Activated T-cell treated with anti-CD3 and anti-CD28 coated beads, Interleukin-2, amount 50 U/mL, for 72 hours (primary cell): ENCODE measurements at regions not wholly inside any gene's neighbourhood (a gene's known extent, or its start where the extent isn't known, plus 50 kb on each side); places are given as distances from the start of the nearest gene placed in this dataset.
"Not testable (repeated sequence)": the region's sequence is repeated elsewhere in the genome, so short reads cannot be mapped to it uniquely, and the experiment has no call there.

Experiments used
- ATAC-seq, 2 donors: fragments of 150-1000 bp; cut with Tn5 transposase; replicated peaks in 1 of 2; 2 replicates each; pipeline ENCODE4 v1.10.0; 2021; ENCODE audit warnings: moderate library complexity in 2 of 2, mild to moderate bottlenecking in 1 of 2
- DNase-seq, 2 donors: peaks; one replicate each; pipeline ENCODE4 v3.0.0; 2021 to 2022; ENCODE audit warnings: mixed read lengths in 1 of 2
- H3K27ac Mint-ChIP-seq: one replicate; pipeline ENCODE4 v1.8.0; 2022; ENCODE audit warnings: mild to moderate bottlenecking, moderate library complexity, mixed read lengths
- H3K27me3 Mint-ChIP-seq: one replicate; pipeline ENCODE4 v1.8.0; 2022; ENCODE audit warnings: low read depth, mixed read lengths
- H3K36me3 Mint-ChIP-seq, 2 donors: one replicate each; pipeline ENCODE4 v1.8.0; 2022; ENCODE audit warnings: mixed read lengths in 2 of 2, mild to moderate bottlenecking in 1 of 2; ENCODE audit not compliant: insufficient read depth in 2 of 2
- H3K4me1 Mint-ChIP-seq: one replicate; pipeline ENCODE4 v1.8.0; 2022; ENCODE audit warnings: low read depth, mixed read lengths
- H3K4me3 Mint-ChIP-seq, 2 donors: one replicate each; pipeline ENCODE4 v1.8.0; 2022; ENCODE audit warnings: mild to moderate bottlenecking in 2 of 2, mixed read lengths in 2 of 2, moderate library complexity in 2 of 2
- H3K9me3 Mint-ChIP-seq, 2 donors: one replicate each; pipeline ENCODE4 v1.8.0; 2022; ENCODE audit warnings: mixed read lengths in 2 of 2

DNA sequence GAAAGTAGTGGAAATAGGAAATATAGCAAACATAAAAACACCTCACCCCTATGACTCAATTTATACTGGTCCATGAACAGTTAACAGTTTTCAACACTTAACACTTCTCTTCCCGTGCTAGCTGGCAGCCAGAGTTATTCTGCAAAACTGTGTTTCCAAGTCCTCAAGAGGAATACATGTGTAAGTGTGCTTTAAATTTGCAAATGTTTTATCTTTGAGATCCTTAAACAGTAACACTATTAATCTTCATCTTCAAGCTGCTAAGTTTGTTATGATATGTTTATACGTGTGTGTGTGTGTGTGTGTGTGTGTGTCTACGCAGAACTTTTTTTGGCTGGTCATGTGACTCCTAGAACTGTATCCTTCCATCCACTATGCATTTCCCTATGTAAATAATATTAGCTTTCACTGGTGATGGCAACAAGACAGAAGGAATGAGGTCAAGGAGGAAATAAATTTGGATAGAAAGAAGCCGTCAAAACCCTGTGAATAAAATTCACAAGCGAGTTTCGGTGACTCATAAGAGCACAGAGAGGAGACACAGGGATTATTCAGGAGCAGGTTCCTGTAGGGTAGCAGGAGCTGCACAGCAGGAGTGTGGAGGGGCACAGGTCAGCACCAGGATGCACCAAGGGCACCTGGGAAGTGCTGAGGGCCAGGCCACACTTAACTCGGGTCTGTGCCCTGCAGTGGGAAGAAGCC lies 105.9 kb upstream of the ETV6 start:
- no peaks in the 10 kb centered on the region for H3K27me3 Mint-ChIP-seq
- H3K4me3 Mint-ChIP-seq, result no peak overlapping the region
- DNase-seq (no peak), ATAC-seq (no peak)
- no peaks in the 10 kb centered on the region for H3K36me3 Mint-ChIP-seq
- peaks cover 44% of the 10 kb centered on the region for H3K4me1 Mint-ChIP-seq
- H3K9me3 Mint-ChIP-seq, result no peaks in the 10 kb centered on the region
- no peak overlapping the region for H3K27ac Mint-ChIP-seq

DNA sequence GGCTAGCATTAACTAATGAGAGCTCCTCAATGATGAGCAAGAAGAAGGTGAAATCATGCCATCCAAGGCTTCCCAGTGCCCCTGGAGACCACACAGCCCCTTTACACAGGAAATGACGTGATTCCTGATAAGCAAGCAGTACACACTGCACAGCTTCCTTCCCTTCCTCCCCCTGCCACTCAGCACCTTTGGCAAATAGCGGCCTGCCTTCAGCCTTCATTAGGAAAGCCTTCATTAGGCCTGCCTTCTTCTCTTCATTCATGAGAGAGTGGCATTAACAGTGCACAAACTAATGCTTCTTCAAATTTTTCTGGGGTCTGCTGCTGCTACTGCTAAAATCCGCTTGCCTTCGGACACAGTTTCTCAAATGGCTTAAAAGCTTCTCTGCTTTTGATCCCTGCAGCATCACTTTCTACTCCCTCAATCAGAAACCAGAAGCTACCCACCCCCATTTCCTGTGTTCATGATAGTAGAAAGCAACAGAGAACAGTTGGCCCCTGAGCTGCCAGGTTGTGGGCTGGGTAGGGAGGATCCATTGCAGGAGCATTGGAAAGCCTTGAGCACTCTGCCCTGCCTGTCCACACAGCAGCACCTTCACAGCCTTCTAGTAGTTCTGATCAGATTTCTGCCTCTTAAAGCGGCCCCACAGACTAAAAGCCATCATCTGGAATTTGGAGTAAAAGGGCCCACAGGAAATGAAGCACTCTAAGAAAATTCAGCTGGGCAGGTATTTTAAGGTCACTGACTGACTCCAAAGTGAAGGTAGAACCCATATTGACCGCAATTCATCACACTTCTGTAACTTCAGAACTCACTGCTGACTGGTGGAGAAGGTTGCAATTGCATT lies 103.8 kb upstream of the ETV6 start:
- Mint-ChIP-seq H3K4me1 (peaks cover 41% of the 10 kb centered on the region), H3K9me3 (no peaks in the 10 kb centered on the region), H3K36me3 (no peaks in the 10 kb centered on the region), H3K4me3 (peak overlapping the region; percentile 68 to 77), H3K27me3 (no peaks in the 10 kb centered on the region), H3K27ac (peak overlapping the region; percentile 45)
- DNase-seq, result peak; percentile 38 to 43
- ATAC-seq, result peak; percentile 89 to 90

DNA sequence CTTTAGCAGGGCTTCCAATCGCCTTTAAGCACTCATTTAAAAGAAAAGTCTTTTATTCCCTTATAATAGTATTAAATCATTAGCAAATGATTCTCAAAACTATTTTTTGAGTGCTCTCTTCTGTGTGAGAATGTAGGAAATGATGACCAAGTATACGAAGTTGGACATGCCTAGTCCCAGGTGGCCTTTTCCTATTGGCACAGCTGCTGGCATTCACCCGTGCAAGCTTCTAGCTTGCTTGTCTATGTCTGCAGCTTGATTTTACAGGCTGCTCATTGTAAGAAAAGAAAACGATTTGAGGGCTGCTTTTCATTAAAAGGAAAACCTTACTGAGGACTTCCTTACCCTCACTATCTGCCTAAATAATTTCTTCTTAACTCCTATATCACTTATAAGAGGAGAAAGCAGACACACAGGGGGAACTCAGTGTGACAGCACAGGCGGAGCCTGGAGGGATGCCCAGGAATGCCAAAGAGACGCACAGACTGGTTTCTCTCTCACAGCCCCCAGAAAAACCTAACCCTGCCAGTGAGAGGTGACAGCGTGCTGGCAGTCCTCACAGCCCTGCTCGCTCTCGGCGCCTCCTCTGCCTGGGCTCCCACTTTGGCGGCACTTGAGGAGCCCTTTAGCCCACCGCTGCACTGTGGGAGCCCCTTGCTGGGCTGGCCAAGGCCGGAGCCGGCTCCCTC lies 102.7 kb upstream of the ETV6 start:
- not testable (repeated sequence) for ATAC-seq, H3K9me3 Mint-ChIP-seq, H3K36me3 Mint-ChIP-seq, DNase-seq, H3K27me3 Mint-ChIP-seq, H3K27ac Mint-ChIP-seq
- Mint-ChIP-seq H3K4me3 (peak overlapping the region in 1 of 2 donors; percentile 71), H3K4me1 (peaks cover 37% of the 10 kb centered on the region)

DNA sequence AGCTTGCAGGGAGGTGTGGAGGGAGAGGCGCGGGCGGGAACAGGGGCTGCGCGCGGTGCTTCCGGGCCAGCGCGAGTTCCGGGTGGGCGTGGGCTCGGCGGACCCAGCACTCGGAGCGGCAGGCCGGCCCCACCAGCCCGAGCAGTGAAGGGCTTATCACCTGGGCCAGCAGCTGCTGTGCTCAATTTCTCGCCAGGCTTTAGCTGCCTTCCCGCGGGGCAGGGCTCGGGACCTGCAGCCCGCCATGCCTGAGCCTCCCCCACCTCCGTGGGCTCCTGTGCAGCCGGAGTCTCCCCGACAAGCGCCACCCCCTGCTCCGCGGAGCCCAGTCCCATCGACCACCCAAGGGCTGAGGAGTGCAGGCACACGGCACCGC lies 102.2 kb upstream of the ETV6 start:
- not testable (repeated sequence) for H3K27ac Mint-ChIP-seq, H3K27me3 Mint-ChIP-seq, H3K9me3 Mint-ChIP-seq, H3K36me3 Mint-ChIP-seq, ATAC-seq
- Mint-ChIP-seq H3K4me1 (peaks cover 35% of the 10 kb centered on the region), H3K4me3 (peak overlapping the region in 1 of 2 donors; percentile 71)
- peak in 1 of 2 donors; percentile 35 for DNase-seq

- Mint-ChIP-seq H3K27ac (no peak overlapping the region), H3K9me3 (no peaks in the 10 kb centered on the region), H3K4me1 (peaks cover 32% of the 10 kb centered on the region), H3K36me3 (no peaks in the 10 kb centered on the region), H3K27me3 (peaks cover 3% of the 10 kb centered on the region), H3K4me3 (no peak overlapping the region)
- ATAC-seq (no peak), DNase-seq (no peak)
These were observed 100.4 kb upstream of the ETV6 start for GRCh38 chr12:11549119-11549518.

DNA sequence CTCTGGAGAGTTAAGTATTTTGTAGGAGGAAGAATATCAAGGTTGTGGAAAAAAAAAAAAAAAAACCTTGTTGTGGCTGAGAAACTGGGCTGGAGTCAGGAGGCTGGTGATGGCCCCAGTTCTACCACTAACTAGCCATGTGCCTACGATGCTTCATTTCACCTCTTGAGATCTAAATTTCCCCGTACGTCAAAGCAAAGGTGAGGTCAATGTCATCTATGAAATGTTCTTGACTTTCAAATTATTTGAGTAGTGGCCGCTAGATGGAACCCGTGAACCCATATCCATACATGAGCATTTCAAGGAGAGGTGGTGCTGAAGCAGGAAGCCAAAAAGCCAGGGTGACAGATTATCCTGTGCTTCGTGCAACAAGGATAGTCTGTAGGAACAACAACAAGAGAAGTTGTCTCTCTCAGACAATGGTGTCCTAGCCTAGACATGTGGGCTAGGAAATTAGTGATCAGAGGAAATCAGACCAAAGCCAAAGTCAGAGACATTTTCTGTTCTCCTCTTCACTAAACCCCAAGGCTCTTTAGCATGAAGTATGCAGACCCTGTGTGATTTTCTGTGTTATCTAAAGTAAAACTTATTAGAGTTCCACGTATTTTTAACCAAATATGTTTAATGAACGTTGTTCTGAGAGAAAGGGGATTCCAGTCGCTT lies 95.5 kb upstream of the ETV6 start:
- peak; percentile 61 to 64 for DNase-seq
- Mint-ChIP-seq H3K4me1 (peaks cover 30% of the 10 kb centered on the region), H3K9me3 (no peaks in the 10 kb centered on the region), H3K27me3 (peaks cover 6% of the 10 kb centered on the region), H3K27ac (peak overlapping the region; percentile 63), H3K4me3 (peak overlapping the region; percentile 18 to 26), H3K36me3 (no peaks in the 10 kb centered on the region)
- ATAC-seq, result peak; percentile 53 to 71

DNA sequence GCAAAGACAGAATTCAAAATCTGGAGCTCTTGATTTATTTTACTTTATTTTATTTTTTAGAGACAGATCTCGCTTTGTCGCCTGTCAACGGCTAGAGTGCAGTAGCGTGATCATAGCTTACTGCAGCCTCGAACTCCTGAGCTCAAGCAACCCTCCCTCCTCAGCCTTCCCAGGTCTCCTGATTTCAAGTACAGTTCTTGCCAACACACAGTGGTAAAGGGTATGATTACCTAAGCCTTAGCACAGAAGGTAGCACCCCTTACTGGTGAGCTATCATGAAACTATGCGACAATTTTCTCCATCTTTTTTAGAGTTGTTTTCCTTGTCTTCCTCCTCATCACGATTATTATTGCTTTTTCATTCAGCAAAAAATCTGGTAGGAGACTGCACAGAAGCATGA lies 94.3 kb upstream of the ETV6 start:
- no peak for ATAC-seq
- peaks cover 30% of the 10 kb centered on the region for H3K4me1 Mint-ChIP-seq
- peak overlapping the region; percentile 71 for H3K27ac Mint-ChIP-seq
- no peaks in the 10 kb centered on the region for H3K9me3 Mint-ChIP-seq
- no peaks in the 10 kb centered on the region for H3K36me3 Mint-ChIP-seq
- peak overlapping the region; percentile 74 to 77 for H3K4me3 Mint-ChIP-seq
- no peak for DNase-seq
- H3K27me3 Mint-ChIP-seq, result peaks cover 6% of the 10 kb centered on the region

DNA sequence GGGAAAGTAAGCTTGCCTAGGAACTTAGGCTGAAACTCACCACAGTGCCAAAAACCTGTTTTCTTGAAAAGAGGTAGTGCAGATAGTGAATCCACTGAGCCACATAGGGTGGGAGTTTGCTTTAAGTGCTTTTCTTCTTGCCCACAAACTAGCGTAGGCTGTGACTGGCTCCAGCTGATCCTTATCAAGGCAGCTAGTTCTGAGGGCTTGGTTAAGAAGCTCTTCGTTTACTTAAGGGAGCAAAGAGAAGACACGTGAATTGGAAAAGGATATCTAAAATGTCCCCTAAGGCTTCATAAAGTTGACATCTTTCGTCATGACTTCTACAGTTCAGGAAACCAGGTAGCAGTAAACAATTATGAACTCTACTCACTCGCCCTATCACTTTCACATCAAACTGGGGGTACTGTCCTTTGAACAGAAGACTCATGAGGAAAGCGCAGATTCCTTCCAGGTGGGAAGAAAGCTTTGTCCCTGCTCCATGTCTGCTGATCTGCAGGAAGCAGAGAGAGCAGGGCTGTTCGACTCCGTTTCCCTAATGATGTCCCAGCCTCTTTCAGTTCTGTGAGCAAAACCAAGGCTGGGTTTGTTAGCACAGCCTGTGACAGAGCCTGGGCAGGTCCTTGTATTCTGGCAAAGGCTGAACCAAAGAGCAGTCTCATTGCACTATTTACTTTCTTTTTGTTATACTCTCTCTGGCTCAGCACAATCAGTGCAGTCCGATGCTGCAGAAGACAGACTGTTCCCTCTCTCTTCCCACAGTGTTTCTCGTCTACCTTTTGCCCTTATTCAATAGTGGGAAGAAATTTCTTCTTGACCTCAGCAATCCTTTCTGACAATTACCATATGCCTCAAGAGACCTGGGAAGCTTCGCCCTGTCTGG lies 93.5 kb upstream of the ETV6 start:
- H3K27ac Mint-ChIP-seq, result peak overlapping the region; percentile 81
- ATAC-seq (peak; percentile 69 to 82), DNase-seq (peak; percentile 26 to 34)
- no peaks in the 10 kb centered on the region for H3K36me3 Mint-ChIP-seq
- H3K4me3 Mint-ChIP-seq, result peak overlapping the region; percentile 74 to 77
- no peaks in the 10 kb centered on the region for H3K9me3 Mint-ChIP-seq
- peaks cover 35% of the 10 kb centered on the region for H3K4me1 Mint-ChIP-seq
- H3K27me3 Mint-ChIP-seq, result peaks cover 6% of the 10 kb centered on the region

GRCh38 chr12:11556682-11557081 lies 92.8 kb upstream of the ETV6 start:
- Mint-ChIP-seq H3K27ac (peak overlapping the region; percentile 81), H3K4me3 (peak overlapping the region; percentile 74 to 77), H3K4me1 (peaks cover 41% of the 10 kb centered on the region), H3K27me3 (peaks cover 6% of the 10 kb centered on the region), H3K36me3 (no peaks in the 10 kb centered on the region), H3K9me3 (no peaks in the 10 kb centered on the region)
- ATAC-seq (no peak), DNase-seq (no peak)

GRCh38 chr12:11559626-11560340 lies 89.7 kb upstream of the ETV6 start:
- DNase-seq (no peak), ATAC-seq (no peak)
- no peaks in the 10 kb centered on the region for H3K9me3 Mint-ChIP-seq
- H3K4me1 Mint-ChIP-seq, result peaks cover 37% of the 10 kb centered on the region
- H3K36me3 Mint-ChIP-seq, result no peaks in the 10 kb centered on the region
- no peak overlapping the region for H3K27ac Mint-ChIP-seq
- no peaks in the 10 kb centered on the region for H3K27me3 Mint-ChIP-seq
- no peak overlapping the region for H3K4me3 Mint-ChIP-seq

GRCh38 chr12:11561411-11561810 lies 88.1 kb upstream of the ETV6 start:
- H3K27me3 Mint-ChIP-seq, result no peaks in the 10 kb centered on the region
- ATAC-seq, result no peak
- peaks cover 21% of the 10 kb centered on the region for H3K4me1 Mint-ChIP-seq
- no peaks in the 10 kb centered on the region for H3K36me3 Mint-ChIP-seq
- H3K9me3 Mint-ChIP-seq, result no peaks in the 10 kb centered on the region
- DNase-seq, result no peak
- H3K4me3 Mint-ChIP-seq, result no peak overlapping the region
- H3K27ac Mint-ChIP-seq, result no peak overlapping the region
